CD14-positive monocyte (primary cell): ENCODE measurements at regions not wholly inside any gene's neighbourhood (a gene's known extent, or its start where the extent isn't known, plus 50 kb on each side); places are given as distances from the start of the nearest gene placed in this dataset.
"Not testable (repeated sequence)": the region's sequence is repeated elsewhere in the genome, so short reads cannot be mapped to it uniquely, and the experiment has no call there.

Experiments
- DNase-seq, 3 donors: peaks; one replicate each; pipeline ENCODE4 v3.0.0-alpha.2; 2011 to 2022
- H2AFZ ChIP-seq: 2 replicates; pipeline ENCODE4 v1.6.0; 2012; ENCODE audit warnings: mild to moderate bottlenecking, low read depth, low read length, inconsistent platforms; ENCODE audit not compliant: insufficient read depth, poor library complexity, severe bottlenecking
- H3K27ac ChIP-seq, 2 donors: 1 replicate in 1 of 2; 2 replicates in 1 of 2; pipeline ENCODE4 v1.5.1; 2012 to 2013; ENCODE audit warnings: low read length in 2 of 2, control low read depth in 1 of 2, inconsistent platforms in 1 of 2, low read depth in 1 of 2, mild to moderate bottlenecking in 1 of 2
- H3K27me3 ChIP-seq, 2 donors: one replicate each; pipeline versions ENCODE4 v1.6.0 to v1.6.1; 2011 to 2013; ENCODE audit warnings: low read length in 2 of 2; ENCODE audit not compliant: control insufficient read depth in 2 of 2, insufficient read depth in 2 of 2
- H3K36me3 ChIP-seq, 2 donors: replicated peaks in 1 of 2; 1 replicate in 1 of 2; 2 replicates in 1 of 2; pipeline versions ENCODE4 v1.5.1 to v1.6.1; 2012 to 2013; ENCODE audit warnings: low read length in 2 of 2, control low read depth in 1 of 2, inconsistent platforms in 1 of 2, mild to moderate bottlenecking in 1 of 2; ENCODE audit not compliant: insufficient read depth in 2 of 2, control insufficient read depth in 1 of 2
- H3K4me1 ChIP-seq, 2 donors: 1 replicate in 1 of 2; 2 replicates in 1 of 2; pipeline versions ENCODE4 v1.5.1 to v1.6.1; 2012 to 2013; ENCODE audit warnings: low read length in 2 of 2, control low read depth in 1 of 2, inconsistent platforms in 1 of 2, mild to moderate bottlenecking in 1 of 2, moderate library complexity in 1 of 2; ENCODE audit not compliant: insufficient read depth in 2 of 2, control insufficient read depth in 1 of 2
- H3K4me2 ChIP-seq: replicated peaks from 2 replicates; pipeline ENCODE3; 2012; ENCODE audit warnings: low read length, moderate library complexity, mild to moderate bottlenecking; ENCODE audit not compliant: poor library complexity, severe bottlenecking; ENCODE audit errors: extremely low read depth
- H3K4me3 ChIP-seq, 3 experiments: fragments of 200-600 bp in 1 of 3; sonication (generic) in 1 of 3; replicated peaks in 1 of 3; 1 replicate in 2 of 3; 2 replicates in 1 of 3; pipeline ENCODE4 v1.5.1; 2011 to 2013; ENCODE audit warnings: low read length in 3 of 3, mild to moderate bottlenecking in 3 of 3, control low read depth in 2 of 3, low read depth in 2 of 3, inconsistent platforms in 1 of 3, moderate library complexity in 1 of 3
- H3K79me2 ChIP-seq: 2 replicates; pipeline ENCODE4 v1.6.0; 2012; ENCODE audit warnings: mild to moderate bottlenecking, control low read depth, inconsistent platforms, low read length, moderate library complexity; ENCODE audit not compliant: insufficient read depth
- H3K9ac ChIP-seq: 2 replicates; pipeline ENCODE4 v1.6.0; 2017; ENCODE audit warnings: low read length, mild to moderate bottlenecking; ENCODE audit not compliant: insufficient read depth, poor library complexity, severe bottlenecking
- H3K9me3 ChIP-seq, 2 donors: replicated peaks in 1 of 2; 1 replicate in 1 of 2; 2 replicates in 1 of 2; pipeline versions ENCODE4 v1.5.1 to v1.6.1; 2012 to 2013; ENCODE audit warnings: low read length in 2 of 2, control low read depth in 1 of 2; ENCODE audit not compliant: control insufficient read depth in 1 of 2, insufficient read depth in 1 of 2
- H4K20me1 ChIP-seq: 2 replicates; pipeline ENCODE4 v1.6.0; 2012; ENCODE audit warnings: mild to moderate bottlenecking, low read length, control low read depth, moderate library complexity; ENCODE audit not compliant: insufficient read depth
- H3K27ac Mint-ChIP-seq, 7 donors: one replicate each; pipeline ENCODE4 v1.8.0; 2020; ENCODE audit warnings: mild to moderate bottlenecking in 7 of 7, mixed read lengths in 7 of 7, moderate library complexity in 6 of 7, inconsistent platforms in 2 of 7
- H3K27me3 Mint-ChIP-seq, 3 donors: one replicate each; pipeline ENCODE4 v1.8.0; 2021 to 2022; ENCODE audit warnings: low read depth in 3 of 3, mild to moderate bottlenecking in 3 of 3, mixed read lengths in 3 of 3, moderate library complexity in 3 of 3, inconsistent platforms in 1 of 3
- H3K36me3 Mint-ChIP-seq, 2 donors: one replicate each; pipeline ENCODE4 v1.8.0; 2020; ENCODE audit warnings: mixed read lengths in 2 of 2, inconsistent platforms in 1 of 2, mild to moderate bottlenecking in 1 of 2
- H3K4me1 Mint-ChIP-seq: one replicate; pipeline ENCODE4 v1.8.0; 2020; ENCODE audit warnings: mild to moderate bottlenecking, mixed read lengths
- H3K4me3 Mint-ChIP-seq, 2 donors: one replicate each; pipeline ENCODE4 v1.8.0; 2020; ENCODE audit warnings: mild to moderate bottlenecking in 2 of 2, mixed read lengths in 2 of 2, moderate library complexity in 1 of 2
- H3K9me3 Mint-ChIP-seq, 7 donors: one replicate each; pipeline ENCODE4 v1.8.0; 2020 to 2022; ENCODE audit warnings: mixed read lengths in 7 of 7, mild to moderate bottlenecking in 6 of 7, moderate library complexity in 6 of 7, inconsistent platforms in 2 of 7
- WGBS: methylation state at CpG from one replicate; pipeline ENCODE4 v1.1.5; 2013; ENCODE audit warnings: missing lambda C conversion rate; ENCODE audit not compliant: insufficient coverage; 5-methylcytosine and 5-hydroxymethylcytosine counted together
- intact Hi-C, 2 donors: fragments of 100-400 bp; cut with micrococcal nuclease; formaldehyde crosslinking; loops; one replicate each; pipeline versions ENCODE4 v1.15.0 to v1.15.1; 2023
- TF ChIP-seq, protein P1 (sequence below): fragments of 200-600 bp; IDR thresholded peaks from one replicate; pipeline ENCODE4 v1.8.0; 2022; ENCODE audit warnings: antibody characterized with exemption, mild to moderate bottlenecking

DNA sequence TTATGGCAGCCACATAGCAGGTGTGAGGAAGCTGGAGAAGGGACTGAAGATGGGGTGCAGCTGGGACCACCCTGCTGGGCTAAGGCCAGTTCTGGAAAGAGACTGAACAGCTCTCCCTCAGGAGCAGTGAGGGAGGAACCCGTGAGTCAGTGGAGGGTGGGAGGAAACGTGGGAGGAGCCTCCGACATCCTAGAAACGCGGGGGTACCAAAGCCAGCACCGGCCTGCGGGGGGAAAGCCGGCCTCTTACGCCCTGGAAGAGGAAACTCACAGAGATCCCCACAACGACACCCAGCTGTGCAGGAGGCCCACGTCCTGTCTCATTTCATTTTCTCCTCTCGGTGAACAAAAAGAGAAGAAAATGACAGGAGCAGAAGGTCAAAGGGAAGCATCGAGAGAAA, 185.8 kb upstream of the IRX4 start:
- Mint-ChIP-seq H3K27me3 (peaks cover 0 to 2% (median 2%) of the 10 kb centered on the region in 3 donors), H3K4me1 (no peaks in the 10 kb centered on the region), H3K9me3 (peaks cover 0 to 18% (median 1%) of the 10 kb centered on the region in 7 donors), H3K27ac (peak overlapping the region in 1 of 7 donors; percentile 24), H3K36me3 (no peaks in the 10 kb centered on the region), H3K4me3 (no peak overlapping the region)
- DNase-seq = no peak
- intact Hi-C loops = no loop called here
- Histone ChIP-seq H3K9me3 (no peaks in the 10 kb centered on the region), H2AFZ (no peak overlapping the region), H3K79me2 (no peaks in the 10 kb centered on the region), H3K4me1 (no peaks in the 10 kb centered on the region), H3K27me3 (no peaks in the 10 kb centered on the region), H3K4me3 (no peak overlapping the region), H3K9ac (no peak overlapping the region), H4K20me1 (no peaks in the 10 kb centered on the region), H3K36me3 (no peaks in the 10 kb centered on the region), H3K4me2 (no peak overlapping the region), H3K27ac (no peak overlapping the region)
- TF ChIP-seq, protein P1, sequence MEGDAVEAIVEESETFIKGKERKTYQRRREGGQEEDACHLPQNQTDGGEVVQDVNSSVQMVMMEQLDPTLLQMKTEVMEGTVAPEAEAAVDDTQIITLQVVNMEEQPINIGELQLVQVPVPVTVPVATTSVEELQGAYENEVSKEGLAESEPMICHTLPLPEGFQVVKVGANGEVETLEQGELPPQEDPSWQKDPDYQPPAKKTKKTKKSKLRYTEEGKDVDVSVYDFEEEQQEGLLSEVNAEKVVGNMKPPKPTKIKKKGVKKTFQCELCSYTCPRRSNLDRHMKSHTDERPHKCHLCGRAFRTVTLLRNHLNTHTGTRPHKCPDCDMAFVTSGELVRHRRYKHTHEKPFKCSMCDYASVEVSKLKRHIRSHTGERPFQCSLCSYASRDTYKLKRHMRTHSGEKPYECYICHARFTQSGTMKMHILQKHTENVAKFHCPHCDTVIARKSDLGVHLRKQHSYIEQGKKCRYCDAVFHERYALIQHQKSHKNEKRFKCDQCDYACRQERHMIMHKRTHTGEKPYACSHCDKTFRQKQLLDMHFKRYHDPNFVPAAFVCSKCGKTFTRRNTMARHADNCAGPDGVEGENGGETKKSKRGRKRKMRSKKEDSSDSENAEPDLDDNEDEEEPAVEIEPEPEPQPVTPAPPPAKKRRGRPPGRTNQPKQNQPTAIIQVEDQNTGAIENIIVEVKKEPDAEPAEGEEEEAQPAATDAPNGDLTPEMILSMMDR = no peak
- 47% methylated on average over 7 of the region's 13 CpGs for WGBS

DNA sequence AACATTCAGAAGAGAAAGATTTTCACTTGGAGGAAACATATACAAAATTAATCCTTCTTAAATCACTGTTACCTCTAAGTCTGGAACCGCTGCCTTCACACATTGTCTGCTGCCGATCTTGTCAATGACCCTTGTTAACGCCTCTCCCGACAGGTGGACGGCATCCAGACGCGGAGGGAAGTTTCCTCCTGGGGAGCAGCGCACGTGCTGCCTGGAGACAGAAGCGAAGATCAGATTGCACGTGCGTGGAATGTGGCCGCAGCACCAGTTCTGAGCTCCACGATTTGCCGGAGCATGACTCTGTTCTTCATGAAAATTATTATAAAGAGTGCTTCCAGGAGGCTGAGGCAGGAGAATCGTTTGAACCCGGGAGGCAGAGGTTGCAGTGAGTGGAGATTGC, 183.6 kb upstream of the IRX4 start:
- Histone ChIP-seq H3K27me3 (no peaks in the 10 kb centered on the region), H3K4me3 (no peak overlapping the region), H4K20me1 (no peaks in the 10 kb centered on the region), H3K9me3 (no peaks in the 10 kb centered on the region), H3K9ac (no peak overlapping the region), H3K4me1 (no peaks in the 10 kb centered on the region), H3K79me2 (no peaks in the 10 kb centered on the region), H3K36me3 (no peaks in the 10 kb centered on the region), H3K27ac (no peak overlapping the region), H2AFZ (no peak overlapping the region), H3K4me2 (no peak overlapping the region)
- H3K27ac Mint-ChIP-seq = peak overlapping the region in 1 of 7 donors; percentile 82
- peaks cover 0 to 14% (median 4%) of the 10 kb centered on the region in 7 donors for H3K9me3 Mint-ChIP-seq
- no peak overlapping the region for H3K4me3 Mint-ChIP-seq
- intact Hi-C loops = no loop called here
- peaks cover under 1 to 2% (median 2%) of the 10 kb centered on the region in 3 donors for H3K27me3 Mint-ChIP-seq
- H3K36me3 Mint-ChIP-seq = no peaks in the 10 kb centered on the region
- WGBS = 78% methylated on average over 13 of the region's 17 CpGs
- TF ChIP-seq, protein P1 = no peak
- DNase-seq = no peak
- H3K4me1 Mint-ChIP-seq = no peaks in the 10 kb centered on the region

DNA sequence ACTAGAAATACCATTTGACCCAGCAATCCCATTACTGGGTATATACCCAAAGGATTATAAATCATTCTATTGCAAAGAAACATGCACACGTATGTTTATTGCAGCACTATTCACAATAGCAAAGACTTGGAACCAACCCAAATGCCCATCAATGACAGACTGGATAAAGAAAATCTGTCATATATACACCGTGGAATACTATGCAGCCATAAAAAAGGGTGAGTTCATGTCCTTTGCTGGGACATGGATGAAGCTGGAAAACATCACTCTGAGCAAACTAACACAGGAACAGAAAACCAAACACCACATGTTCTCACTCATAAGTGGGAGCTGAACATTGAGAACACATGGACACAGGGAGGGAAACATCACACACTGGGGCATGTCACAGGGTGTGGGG, 180.7 kb upstream of the IRX4 start:
- H3K4me3 Mint-ChIP-seq, H3K36me3 Mint-ChIP-seq, H3K79me2 ChIP-seq, H3K36me3 ChIP-seq, H3K27me3 Mint-ChIP-seq, H4K20me1 ChIP-seq, H3K9ac ChIP-seq, H3K27ac Mint-ChIP-seq, H3K4me1 Mint-ChIP-seq, intact Hi-C loops, H3K4me3 ChIP-seq, H3K27me3 ChIP-seq, H3K9me3 ChIP-seq, H2AFZ ChIP-seq, DNase-seq, H3K27ac ChIP-seq, H3K4me2 ChIP-seq, H3K4me1 ChIP-seq: not testable (repeated sequence)
- H3K9me3 Mint-ChIP-seq = peaks cover 0 to 14% (median 4%) of the 10 kb centered on the region in 7 donors
- no CpG with 5 or more reads among the region's 2 CpGs for WGBS
